ENCODE measurements at regions not wholly inside any gene's neighbourhood (a gene's known extent, or its start where the extent isn't known, plus 50 kb on each side); places are given as distances from the start of the nearest gene placed in this dataset.

DNA sequence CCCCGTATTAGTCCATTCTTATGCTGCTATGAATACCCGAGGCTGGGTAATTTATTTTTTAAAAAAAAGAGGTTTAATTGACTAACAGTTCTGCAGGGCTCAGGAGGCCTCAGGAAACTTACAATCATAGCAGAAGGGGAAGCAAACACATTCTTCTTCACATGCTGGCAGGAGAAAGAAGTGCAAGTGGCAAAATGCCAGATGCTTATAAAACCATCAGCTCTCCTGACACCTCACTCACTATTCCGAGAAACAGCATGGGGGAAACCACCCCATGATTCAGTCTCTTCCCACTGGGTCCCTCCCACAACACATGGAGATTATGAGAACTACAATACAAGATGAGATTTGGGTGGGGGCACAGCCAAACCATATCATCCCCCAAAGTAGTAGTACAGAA lies 2148.5 kb upstream of the PIK3C3 start:
- SMC1A ChIA-PET (ENCODE audit: uncharacterized antibody, unreplicated experiment): no interaction called here
- 38% methylated on average over 3 of the region's 3 CpGs for WGBS (ENCODE audit: insufficient coverage, insufficient replicate concordance, low lambda C conversion rate, missing lambda C conversion rate)
- Histone ChIP-seq H3K9ac (ENCODE audit: control insufficient read depth, insufficient read depth, low read length) (no peak overlapping the region), H3K36me3 (ENCODE audit: control insufficient read depth in 2 of 2, insufficient read depth in 2 of 2, low read length in 1 of 2) (no peaks in the 10 kb centered on the region), H3K9me3 (replicated peaks; ENCODE audit: control insufficient read depth, insufficient read depth, low read length) (peaks cover 6% of the 10 kb centered on the region), H3K27me3 (replicated peaks in 1 of 2; ENCODE audit: control insufficient read depth in 2 of 2, insufficient read depth in 2 of 2, low read length in 1 of 2) (no peaks in the 10 kb centered on the region), H3K27ac (ENCODE audit: control insufficient read depth, insufficient read depth) (no peak overlapping the region), H3K4me2 (ENCODE audit: control insufficient read depth, insufficient read depth) (no peak overlapping the region), H3K79me2 (ENCODE audit: control insufficient read depth, insufficient read depth, low read length) (no peaks in the 10 kb centered on the region), H3K4me3 (no peak overlapping the region), H3K4me1 (ENCODE audit: control insufficient read depth, insufficient read depth, low read length) (no peaks in the 10 kb centered on the region), H2AFZ (ENCODE audit: control insufficient read depth, low read depth, low read length) (no peak overlapping the region), H4K20me1 (ENCODE audit: control insufficient read depth, insufficient read depth) (no peaks in the 10 kb centered on the region)
- FAIRE-seq (no peak), DNase-seq (ENCODE audit: low read depth, low spot score) (no peak), ATAC-seq (no peak)
- in situ Hi-C loops (cut with MboI) (no loop called here), intact Hi-C loops (cut with micrococcal nuclease; ENCODE audit: unreplicated experiment) (no loop called here)
- RAD21 ChIA-PET (ENCODE audit: unreplicated experiment): no interaction called here
- no TSS peak for BruUV-seq (replicated peaks)
- TF ChIP-seq ZSCAN29 (IDR thresholded peaks at IDR 0.05): no peak
- no peak for TF ChIP-seq CEBPB (IDR thresholded peaks at IDR 0.05; ENCODE audit: borderline replicate concordance in 1 of 2, low read depth in 2 of 2, low read length in 2 of 2)
- TF ChIP-seq NFIC (IDR thresholded peaks at IDR 0.05; ENCODE audit: low read depth, low read length): no peak
- no peak for TF ChIP-seq ZNF24 (IDR thresholded peaks at IDR 0.05)
- no peak for TF ChIP-seq TBL1XR1 (IDR thresholded peaks at IDR 0.05; ENCODE audit: low read depth, low read length)
- TF ChIP-seq MTA3 (IDR thresholded peaks at IDR 0.05; ENCODE audit: borderline replicate concordance, low read length): no peak
- TF ChIP-seq PML (IDR thresholded peaks at IDR 0.05; ENCODE audit: low read length): no peak
- TF ChIP-seq, protein P1, sequence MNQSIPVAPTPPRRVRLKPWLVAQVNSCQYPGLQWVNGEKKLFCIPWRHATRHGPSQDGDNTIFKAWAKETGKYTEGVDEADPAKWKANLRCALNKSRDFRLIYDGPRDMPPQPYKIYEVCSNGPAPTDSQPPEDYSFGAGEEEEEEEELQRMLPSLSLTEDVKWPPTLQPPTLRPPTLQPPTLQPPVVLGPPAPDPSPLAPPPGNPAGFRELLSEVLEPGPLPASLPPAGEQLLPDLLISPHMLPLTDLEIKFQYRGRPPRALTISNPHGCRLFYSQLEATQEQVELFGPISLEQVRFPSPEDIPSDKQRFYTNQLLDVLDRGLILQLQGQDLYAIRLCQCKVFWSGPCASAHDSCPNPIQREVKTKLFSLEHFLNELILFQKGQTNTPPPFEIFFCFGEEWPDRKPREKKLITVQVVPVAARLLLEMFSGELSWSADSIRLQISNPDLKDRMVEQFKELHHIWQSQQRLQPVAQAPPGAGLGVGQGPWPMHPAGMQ (IDR thresholded peaks at IDR 0.05; ENCODE audit: borderline replicate concordance): no peak
- no peak for TF ChIP-seq CHD2 (IDR thresholded peaks at IDR 0.05; ENCODE audit: borderline replicate concordance, low read depth, low read length)
- no peak for TF ChIP-seq SRF (IDR thresholded peaks at IDR 0.05; ENCODE audit: low read depth in 2 of 2, low read length in 2 of 2)
- TF ChIP-seq POU2F2 (IDR thresholded peaks at IDR 0.05; ENCODE audit: borderline replicate concordance, low read depth, low read length): no peak
- TF ChIP-seq PAX5 (IDR thresholded peaks at IDR 0.05; ENCODE audit: borderline replicate concordance, low read depth, low read length): no peak
- CTCF ChIA-PET: no interaction called here
- POLR2A ChIA-PET: no interaction called here

Measured in GM12878 (cell line).